ENCODE measurements at regions not wholly inside any gene's neighbourhood (a gene's known extent, or its start where the extent isn't known, plus 50 kb on each side); places are given as distances from the start of the nearest gene placed in this dataset.

DNA sequence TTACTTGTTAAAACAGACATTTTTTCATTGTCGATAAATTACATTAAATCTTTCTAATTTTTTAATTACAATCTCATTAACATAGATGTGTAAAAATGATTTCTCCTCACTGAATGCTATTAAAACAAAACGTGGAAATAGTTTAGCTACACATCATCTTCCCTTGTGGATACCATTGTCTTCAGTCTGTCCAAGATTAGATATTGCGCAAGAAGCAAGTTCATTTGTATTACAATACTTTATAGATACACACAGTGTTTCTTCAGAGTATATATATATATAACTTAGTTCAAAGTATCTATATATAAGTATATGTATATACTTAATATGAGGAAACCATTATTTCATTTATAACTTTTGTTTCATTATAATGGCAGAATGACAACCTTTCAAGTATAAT, 883.3 kb upstream of the CNTN5 start:
- no peak overlapping the region for H2AK5ac ChIP-seq (ENCODE audit: insufficient read length, low read length)
- H3K23me2 ChIP-seq (ENCODE audit: insufficient read length, low read depth, low read length, poor library complexity, severe bottlenecking): no peaks in the 10 kb centered on the region
- Mint-ChIP-seq H3K27ac (no peak overlapping the region), H3K27me3 (ENCODE audit: low read depth) (no peaks in the 10 kb centered on the region), H3K4me1 (no peaks in the 10 kb centered on the region), H3K36me3 (ENCODE audit: insufficient read depth in 1 of 3, low read depth in 3 of 3) (peaks cover 0 to 14% (median 2%) of the 10 kb centered on the region in 3 experiments; a peak in 5 of 7 replicates), H3K4me3 (no peak overlapping the region), H3K9me3 (peaks cover 5 to 9% of the 10 kb centered on the region in 2 experiments; a peak in 4 of 5 replicates)
- no peak overlapping the region for H3K27ac ChIP-seq (ENCODE audit: insufficient read length, low read depth, low read length)
- H3K79me2 ChIP-seq (ENCODE audit: insufficient read depth, low read length): no peaks in the 10 kb centered on the region
- H3K4me1 ChIP-seq (ENCODE audit: insufficient read depth, low read length): no peaks in the 10 kb centered on the region
- H2BK5ac ChIP-seq (ENCODE audit: insufficient read length, low read length): no peak overlapping the region
- TF ChIP-seq, protein P1, sequence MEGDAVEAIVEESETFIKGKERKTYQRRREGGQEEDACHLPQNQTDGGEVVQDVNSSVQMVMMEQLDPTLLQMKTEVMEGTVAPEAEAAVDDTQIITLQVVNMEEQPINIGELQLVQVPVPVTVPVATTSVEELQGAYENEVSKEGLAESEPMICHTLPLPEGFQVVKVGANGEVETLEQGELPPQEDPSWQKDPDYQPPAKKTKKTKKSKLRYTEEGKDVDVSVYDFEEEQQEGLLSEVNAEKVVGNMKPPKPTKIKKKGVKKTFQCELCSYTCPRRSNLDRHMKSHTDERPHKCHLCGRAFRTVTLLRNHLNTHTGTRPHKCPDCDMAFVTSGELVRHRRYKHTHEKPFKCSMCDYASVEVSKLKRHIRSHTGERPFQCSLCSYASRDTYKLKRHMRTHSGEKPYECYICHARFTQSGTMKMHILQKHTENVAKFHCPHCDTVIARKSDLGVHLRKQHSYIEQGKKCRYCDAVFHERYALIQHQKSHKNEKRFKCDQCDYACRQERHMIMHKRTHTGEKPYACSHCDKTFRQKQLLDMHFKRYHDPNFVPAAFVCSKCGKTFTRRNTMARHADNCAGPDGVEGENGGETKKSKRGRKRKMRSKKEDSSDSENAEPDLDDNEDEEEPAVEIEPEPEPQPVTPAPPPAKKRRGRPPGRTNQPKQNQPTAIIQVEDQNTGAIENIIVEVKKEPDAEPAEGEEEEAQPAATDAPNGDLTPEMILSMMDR (conservative IDR thresholded peaks at IDR 0.05): no peak
- H3K4me2 ChIP-seq (ENCODE audit: insufficient read depth, insufficient read length, low read length): no peak overlapping the region
- H3K14ac ChIP-seq (ENCODE audit: insufficient read depth, low read length): no peak overlapping the region
- H3K4ac ChIP-seq (ENCODE audit: low read depth, low read length): no peak overlapping the region
- H3K23ac ChIP-seq (ENCODE audit: insufficient read length, low read depth, low read length): no peak overlapping the region
- H4K91ac ChIP-seq (ENCODE audit: insufficient read length, low read depth, low read length): no peak overlapping the region
- no peak overlapping the region for H2BK20ac ChIP-seq (ENCODE audit: low read depth, low read length, poor library complexity, severe bottlenecking)
- no peak overlapping the region for H2BK12ac ChIP-seq (ENCODE audit: insufficient read length, low read depth, low read length)
- H3T11ph ChIP-seq (ENCODE audit: low read length): no peak overlapping the region
- no peak overlapping the region for H4K8ac ChIP-seq (replicated peaks; ENCODE audit: insufficient read length, low read depth, low read length)
- no peaks in the 10 kb centered on the region for H3K9me3 ChIP-seq (ENCODE audit: control insufficient read depth, low read depth, low read length)
- H3K27me3 ChIP-seq (ENCODE audit: insufficient read depth, low read length): no peaks in the 10 kb centered on the region
- no peak overlapping the region for H4K5ac ChIP-seq (ENCODE audit: insufficient read length, low read depth, low read length)
- no peak for DNase-seq
- H3K18ac ChIP-seq (ENCODE audit: insufficient read length, low read depth, low read length): no peak overlapping the region
- no peak overlapping the region for H2BK15ac ChIP-seq (ENCODE audit: low read depth, low read length)
- H2AFZ ChIP-seq (ENCODE audit: low read length): no peak overlapping the region
- no peaks in the 10 kb centered on the region for H3K79me1 ChIP-seq (ENCODE audit: insufficient read depth, low read depth, low read length, poor library complexity, severe bottlenecking)
- no peaks in the 10 kb centered on the region for H4K20me1 ChIP-seq (ENCODE audit: control insufficient read depth, insufficient read depth, insufficient read length)
- H3K9ac ChIP-seq (ENCODE audit: extremely low read depth, insufficient read length, low read length): no peak overlapping the region
- WGBS (ENCODE audit: extremely low coverage, insufficient read length, low lambda C conversion rate): no CpG with 5 or more reads among the region's 3 CpGs
- no peak overlapping the region for H3K56ac ChIP-seq (ENCODE audit: insufficient read length, low read depth, low read length)
- no peak overlapping the region for H2BK120ac ChIP-seq (ENCODE audit: low read depth, low read length, poor library complexity, severe bottlenecking)
